AG20443 (cell line): ENCODE measurements at regions not wholly inside any gene's neighbourhood (a gene's known extent, or its start where the extent isn't known, plus 50 kb on each side); places are given as distances from the start of the nearest gene placed in this dataset.
"Not testable (repeated sequence)": the region's sequence is repeated elsewhere in the genome, so short reads cannot be mapped to it uniquely, and the experiment has no call there.

Experiments
- DNase-seq: peaks from one replicate; pipeline ENCODE4 v3.0.0; 2012; ENCODE audit warnings: low spot score, mixed read lengths

GRCh38 chr7:32816409-32816948, 75.1 kb downstream of the KBTBD2 start:
- DNase-seq = not testable (repeated sequence)

- DNase-seq = not testable (repeated sequence)
These were observed 76.8 kb downstream of the KBTBD2 start for GRCh38 chr7:32814779-32815178.

- DNase-seq = no peak
These were observed 81.7 kb downstream of the KBTBD2 start for GRCh38 chr7:32809871-32810270.

- DNase-seq = no peak
These were observed 82.2 kb downstream of the KBTBD2 start for GRCh38 chr7:32809347-32809746.

DNA sequence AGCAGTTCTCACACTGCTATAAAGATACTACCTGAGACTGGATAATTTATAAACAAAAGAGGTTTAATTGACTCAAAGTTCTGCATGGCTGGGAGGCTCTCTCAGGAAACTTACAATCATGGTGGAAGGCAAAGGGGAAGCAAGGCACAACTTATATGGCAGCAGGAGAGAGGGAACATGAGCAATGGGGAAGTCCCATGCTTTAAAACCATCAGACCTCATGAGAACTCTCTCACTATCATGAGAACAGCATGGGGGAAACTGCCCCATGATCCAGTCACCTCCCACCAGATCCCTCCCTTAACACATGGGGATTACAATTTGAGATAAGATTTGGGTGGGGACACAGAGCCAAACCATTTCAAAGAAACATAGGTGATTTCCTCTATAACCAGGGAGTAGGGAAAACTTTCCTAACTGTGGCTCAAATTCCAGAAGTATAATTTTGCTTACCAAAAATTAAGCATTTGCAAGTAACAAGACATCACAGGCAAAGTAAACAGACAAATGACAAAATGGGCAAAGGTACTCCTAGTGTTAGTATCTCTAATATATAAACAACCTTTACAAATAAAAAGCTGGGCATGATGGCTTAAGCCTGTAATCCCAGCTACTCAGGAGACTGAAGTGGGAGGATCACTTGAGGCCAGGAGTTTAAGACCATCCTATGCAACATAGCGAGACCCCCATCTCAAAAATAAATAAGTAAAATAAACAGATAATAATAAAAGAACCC, 88.0 kb downstream of the KBTBD2 start:
- no peak for DNase-seq

GRCh38 chr7:32802305-32802910, 89.2 kb downstream of the KBTBD2 start:
- no peak for DNase-seq

GRCh38 chr7:32793053-32793452, 98.5 kb downstream of the KBTBD2 start:
- DNase-seq = not testable (repeated sequence)

GRCh38 chr7:32790766-32791430, 100.7 kb downstream of the KBTBD2 start:
- peak; percentile 75 for DNase-seq

DNA sequence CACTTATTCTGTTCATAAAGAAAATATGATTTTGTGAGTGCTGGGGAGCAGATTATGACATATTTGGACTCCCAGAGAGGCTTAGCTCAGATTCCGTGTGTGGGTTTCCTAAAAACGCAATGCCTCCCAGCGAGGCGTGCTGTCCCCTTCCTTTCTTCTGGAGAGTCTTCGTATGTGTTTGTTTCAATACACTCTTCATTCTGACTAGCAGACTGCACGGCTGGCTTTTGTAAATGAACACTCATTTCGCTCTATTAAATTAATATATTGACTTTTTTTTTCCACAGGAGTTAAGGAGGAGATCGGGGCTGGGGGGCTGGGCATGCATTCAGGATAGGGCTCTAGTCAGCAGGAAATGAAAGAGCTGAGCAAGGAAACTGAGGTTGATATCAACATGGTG, 102.3 kb downstream of the KBTBD2 start:
- not testable (repeated sequence) for DNase-seq

DNA sequence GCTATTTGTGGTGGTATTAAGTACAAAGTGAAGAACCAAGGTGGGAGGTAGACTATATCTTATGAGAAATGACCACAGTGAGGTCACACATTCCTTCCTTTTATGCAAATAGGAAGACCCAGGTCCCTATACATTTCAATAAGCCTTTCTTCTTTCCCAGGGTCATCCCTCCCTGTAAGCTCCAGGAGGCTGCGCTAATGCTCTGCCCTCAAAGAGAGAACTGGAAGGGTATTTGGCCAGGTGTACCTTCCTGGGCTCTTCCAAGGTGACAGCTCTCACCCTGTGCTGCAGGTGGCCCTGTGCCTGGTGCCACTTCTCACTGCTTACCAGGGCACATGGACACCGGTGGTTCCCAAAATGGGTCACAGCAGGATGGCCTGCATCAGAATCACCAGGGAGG, 103.4 kb downstream of the KBTBD2 start:
- not testable (repeated sequence) for DNase-seq

- DNase-seq = not testable (repeated sequence)
These were observed 106.1 kb downstream of the KBTBD2 start for GRCh38 chr7:32785365-32785944.

DNA sequence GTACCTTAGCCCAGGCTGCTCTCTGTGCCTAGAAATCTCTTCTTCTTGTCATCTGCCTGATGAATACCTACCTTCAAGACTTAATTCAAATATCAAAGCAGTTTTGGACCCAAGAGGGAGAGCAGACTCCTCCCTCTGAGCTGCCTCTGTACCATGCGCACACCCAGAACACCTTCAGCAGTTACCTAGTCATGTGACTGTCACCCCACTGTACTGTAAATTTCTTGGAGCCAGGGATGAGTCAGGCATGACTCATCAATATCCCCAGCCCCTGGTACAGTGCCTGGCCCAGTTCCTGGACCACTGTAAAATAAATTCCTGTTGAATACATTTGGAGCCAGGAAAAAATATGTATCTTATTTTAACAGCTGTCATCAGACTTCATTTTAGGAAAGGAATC, 111.7 kb downstream of the KBTBD2 start:
- not testable (repeated sequence) for DNase-seq

DNA sequence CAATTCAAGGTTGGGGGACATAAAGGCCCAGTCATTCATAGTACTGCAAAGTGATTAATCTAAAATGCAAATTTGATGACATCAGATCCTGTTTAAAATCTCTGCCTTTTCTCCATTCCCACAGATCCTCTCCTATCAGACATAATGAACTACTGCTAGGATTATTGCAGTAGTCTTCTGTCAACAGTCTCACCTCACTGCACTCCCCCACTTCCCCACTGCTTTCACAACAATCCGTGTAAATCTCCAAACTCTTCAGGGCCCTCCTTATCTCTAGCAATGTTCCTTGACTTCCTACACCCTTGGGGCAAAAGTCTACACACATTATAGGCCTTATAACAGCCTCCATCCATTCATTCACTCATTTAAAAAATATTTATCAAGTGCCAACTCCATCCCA, 112.4 kb downstream of the KBTBD2 start:
- no peak for DNase-seq

- DNase-seq = peak; percentile 32
These were observed 114.4 kb downstream of the KBTBD2 start for GRCh38 chr7:32777041-32777666.

DNA sequence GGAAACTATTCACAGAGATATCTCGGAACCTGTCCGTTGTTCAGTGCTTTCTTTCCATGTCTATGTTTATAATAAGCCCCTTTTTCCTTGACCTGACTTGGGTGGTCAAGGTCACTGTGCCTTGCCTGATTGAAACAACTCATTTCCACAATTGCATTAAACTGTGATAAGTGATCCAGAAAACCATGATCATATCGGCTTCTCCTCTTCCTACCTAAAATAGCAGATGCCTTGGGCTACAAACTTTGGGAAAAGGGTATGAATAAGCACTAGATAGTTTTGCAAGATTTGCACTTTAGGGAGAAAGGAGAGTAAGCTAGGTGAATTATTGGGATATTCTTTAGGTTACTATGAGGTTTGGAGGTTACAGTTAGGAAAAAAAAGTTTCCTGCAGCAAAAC, 115.2 kb downstream of the KBTBD2 start:
- not testable (repeated sequence) for DNase-seq

- not testable (repeated sequence) for DNase-seq
These were observed 115.8 kb downstream of the KBTBD2 start for GRCh38 chr7:32775809-32776208.

DNA sequence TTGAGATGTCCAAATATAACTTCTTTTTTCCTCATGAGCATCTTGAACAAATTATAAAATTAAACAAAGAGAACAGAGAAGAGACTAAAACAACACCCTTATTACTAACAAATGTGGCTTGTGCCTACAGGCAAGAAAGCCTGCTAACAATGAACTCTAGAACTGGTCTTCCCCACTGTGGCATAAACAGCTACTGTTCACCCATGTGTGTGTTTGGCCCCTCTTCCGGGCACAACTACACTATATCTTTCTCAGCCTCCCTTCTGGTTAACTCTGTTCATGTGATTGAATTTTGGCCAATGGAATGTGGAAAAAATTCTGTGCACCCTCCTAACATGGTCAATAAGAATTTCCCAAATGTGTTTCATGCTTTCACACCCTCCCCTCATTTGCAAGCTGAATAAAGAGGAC, 117.0 kb downstream of the KBTBD2 start:
- DNase-seq = no peak

- peak; percentile 57 for DNase-seq
These were observed 122.6 kb downstream of the KBTBD2 start for GRCh38 chr7:32768866-32769510.

DNA sequence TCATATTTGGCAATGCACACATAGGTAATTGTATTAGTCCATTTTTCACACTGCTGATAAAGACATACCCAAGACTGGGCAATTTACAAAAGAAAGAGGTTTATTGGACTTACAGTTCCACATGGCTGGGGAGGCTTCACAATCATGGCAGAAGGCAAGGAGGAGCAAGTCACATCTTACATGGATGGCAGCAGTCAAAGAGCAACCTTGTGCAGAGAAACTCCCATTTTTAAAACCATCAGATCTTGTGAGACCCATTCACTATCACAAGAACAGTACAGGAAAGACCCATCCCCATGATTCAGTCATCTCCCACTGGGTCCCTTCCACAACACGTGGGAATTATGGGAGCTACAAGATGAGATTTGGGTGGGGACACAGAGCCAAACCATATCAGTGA, 123.2 kb downstream of the KBTBD2 start:
- DNase-seq = not testable (repeated sequence)

DNA sequence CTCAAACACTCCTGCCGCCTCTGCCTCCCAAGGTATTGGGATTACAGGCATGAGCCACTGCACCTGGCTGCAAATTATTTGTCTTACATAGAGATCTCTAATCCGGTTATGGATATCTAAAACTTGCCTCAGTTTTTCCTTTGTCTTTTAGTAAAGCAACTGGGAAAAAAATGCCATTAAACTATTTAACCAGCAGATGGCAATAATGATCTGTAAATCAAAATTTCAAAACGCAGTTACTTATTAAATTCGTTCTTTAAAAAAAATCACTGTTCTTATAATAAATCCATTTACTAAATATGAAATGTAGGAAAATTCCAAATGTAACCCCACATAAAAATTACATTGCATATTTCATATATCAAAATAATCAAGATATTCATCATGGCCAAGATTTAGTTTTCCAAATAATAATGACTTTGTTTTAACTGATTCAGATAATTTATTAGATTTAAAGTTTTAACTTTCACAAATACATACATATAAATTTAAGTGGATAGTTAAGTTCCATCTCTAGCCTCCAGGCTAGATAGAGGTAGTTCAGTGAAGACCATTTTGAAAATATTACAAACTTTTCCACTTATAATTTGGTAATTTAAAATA, 125.8 kb downstream of the KBTBD2 start:
- DNase-seq = not testable (repeated sequence)

GRCh38 chr7:32765185-32765584, 126.4 kb downstream of the KBTBD2 start:
- DNase-seq = no peak
